ENCODE measurements at regions not wholly inside any gene's neighbourhood (a gene's known extent, or its start where the extent isn't known, plus 50 kb on each side); places are given as distances from the start of the nearest gene placed in this dataset.

DNA sequence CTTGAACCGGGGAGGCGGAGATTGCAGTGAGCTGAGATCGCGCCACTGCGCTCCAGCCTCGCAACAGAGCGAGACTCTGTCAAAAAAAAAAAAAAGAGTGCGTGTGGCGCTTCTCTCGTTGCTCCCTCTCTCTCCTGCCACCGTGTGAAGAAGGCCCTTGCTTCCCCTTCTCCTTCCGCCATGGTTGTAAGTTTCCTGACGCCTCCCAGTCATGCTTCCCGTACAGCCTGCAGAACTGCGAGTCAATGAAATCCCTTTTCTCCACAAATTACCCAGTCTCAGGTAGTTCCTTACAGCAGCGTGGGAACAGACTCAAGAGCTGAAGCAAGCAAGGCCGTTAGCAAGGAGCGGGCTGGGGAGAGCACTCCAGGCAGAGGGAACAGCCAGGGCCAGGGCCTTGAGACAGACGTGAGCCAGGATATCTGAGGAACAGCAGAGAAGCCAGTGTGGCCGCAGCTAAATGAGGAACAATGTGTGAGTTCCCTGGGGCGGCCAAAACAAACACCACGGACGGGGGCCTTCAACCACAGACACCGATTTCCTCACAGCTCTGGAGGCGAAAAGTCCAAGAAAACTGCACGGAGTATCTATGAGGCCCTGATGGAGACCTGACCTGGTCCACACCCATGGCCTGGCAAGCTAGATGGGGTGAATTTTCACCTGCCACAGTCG lies 54.2 kb upstream of the ETS2 start:
- no peak overlapping the region for H3K27ac ChIP-seq (ENCODE audit: low read depth in 1 of 2, low read length in 2 of 2)
- TF ChIP-seq YY1 (IDR thresholded peaks at IDR 0.05) (no peak), HNF4G (IDR thresholded peaks at IDR 0.05) (no peak), JUND (IDR thresholded peaks at IDR 0.05) (no peak), HNF4A (conservative IDR thresholded peaks at IDR 0.05) (no peak), RXRA (IDR thresholded peaks at IDR 0.05) (no peak), SP1 (IDR thresholded peaks at IDR 0.05) (no peak), NR2F2 (IDR thresholded peaks at IDR 0.05) (no peak), FOXA1 (IDR thresholded peaks at IDR 0.05) (no peak), GABPA (IDR thresholded peaks at IDR 0.05 in 1 of 2, conservative IDR thresholded peaks at IDR 0.05 in 1 of 2) (no peak), TAF1 (conservative IDR thresholded peaks at IDR 0.05) (no peak), RAD21 (IDR thresholded peaks at IDR 0.05) (no peak), EGR1 (IDR thresholded peaks at IDR 0.05; ENCODE audit: low read depth in 2 of 2) (no peak), FOXA2 (IDR thresholded peaks at IDR 0.05) (no peak)
- TF ChIP-seq, protein P1, sequence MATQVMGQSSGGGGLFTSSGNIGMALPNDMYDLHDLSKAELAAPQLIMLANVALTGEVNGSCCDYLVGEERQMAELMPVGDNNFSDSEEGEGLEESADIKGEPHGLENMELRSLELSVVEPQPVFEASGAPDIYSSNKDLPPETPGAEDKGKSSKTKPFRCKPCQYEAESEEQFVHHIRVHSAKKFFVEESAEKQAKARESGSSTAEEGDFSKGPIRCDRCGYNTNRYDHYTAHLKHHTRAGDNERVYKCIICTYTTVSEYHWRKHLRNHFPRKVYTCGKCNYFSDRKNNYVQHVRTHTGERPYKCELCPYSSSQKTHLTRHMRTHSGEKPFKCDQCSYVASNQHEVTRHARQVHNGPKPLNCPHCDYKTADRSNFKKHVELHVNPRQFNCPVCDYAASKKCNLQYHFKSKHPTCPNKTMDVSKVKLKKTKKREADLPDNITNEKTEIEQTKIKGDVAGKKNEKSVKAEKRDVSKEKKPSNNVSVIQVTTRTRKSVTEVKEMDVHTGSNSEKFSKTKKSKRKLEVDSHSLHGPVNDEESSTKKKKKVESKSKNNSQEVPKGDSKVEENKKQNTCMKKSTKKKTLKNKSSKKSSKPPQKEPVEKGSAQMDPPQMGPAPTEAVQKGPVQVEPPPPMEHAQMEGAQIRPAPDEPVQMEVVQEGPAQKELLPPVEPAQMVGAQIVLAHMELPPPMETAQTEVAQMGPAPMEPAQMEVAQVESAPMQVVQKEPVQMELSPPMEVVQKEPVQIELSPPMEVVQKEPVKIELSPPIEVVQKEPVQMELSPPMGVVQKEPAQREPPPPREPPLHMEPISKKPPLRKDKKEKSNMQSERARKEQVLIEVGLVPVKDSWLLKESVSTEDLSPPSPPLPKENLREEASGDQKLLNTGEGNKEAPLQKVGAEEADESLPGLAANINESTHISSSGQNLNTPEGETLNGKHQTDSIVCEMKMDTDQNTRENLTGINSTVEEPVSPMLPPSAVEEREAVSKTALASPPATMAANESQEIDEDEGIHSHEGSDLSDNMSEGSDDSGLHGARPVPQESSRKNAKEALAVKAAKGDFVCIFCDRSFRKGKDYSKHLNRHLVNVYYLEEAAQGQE (IDR thresholded peaks at IDR 0.05): no peak
- TF ChIP-seq, protein P2, sequence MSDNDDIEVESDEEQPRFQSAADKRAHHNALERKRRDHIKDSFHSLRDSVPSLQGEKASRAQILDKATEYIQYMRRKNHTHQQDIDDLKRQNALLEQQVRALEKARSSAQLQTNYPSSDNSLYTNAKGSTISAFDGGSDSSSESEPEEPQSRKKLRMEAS (IDR thresholded peaks at IDR 0.05): no peak
- TF ChIP-seq, protein P3, sequence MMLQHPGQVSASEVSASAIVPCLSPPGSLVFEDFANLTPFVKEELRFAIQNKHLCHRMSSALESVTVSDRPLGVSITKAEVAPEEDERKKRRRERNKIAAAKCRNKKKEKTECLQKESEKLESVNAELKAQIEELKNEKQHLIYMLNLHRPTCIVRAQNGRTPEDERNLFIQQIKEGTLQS (IDR thresholded peaks at IDR 0.05): no peak
- TF ChIP-seq, protein P4, sequence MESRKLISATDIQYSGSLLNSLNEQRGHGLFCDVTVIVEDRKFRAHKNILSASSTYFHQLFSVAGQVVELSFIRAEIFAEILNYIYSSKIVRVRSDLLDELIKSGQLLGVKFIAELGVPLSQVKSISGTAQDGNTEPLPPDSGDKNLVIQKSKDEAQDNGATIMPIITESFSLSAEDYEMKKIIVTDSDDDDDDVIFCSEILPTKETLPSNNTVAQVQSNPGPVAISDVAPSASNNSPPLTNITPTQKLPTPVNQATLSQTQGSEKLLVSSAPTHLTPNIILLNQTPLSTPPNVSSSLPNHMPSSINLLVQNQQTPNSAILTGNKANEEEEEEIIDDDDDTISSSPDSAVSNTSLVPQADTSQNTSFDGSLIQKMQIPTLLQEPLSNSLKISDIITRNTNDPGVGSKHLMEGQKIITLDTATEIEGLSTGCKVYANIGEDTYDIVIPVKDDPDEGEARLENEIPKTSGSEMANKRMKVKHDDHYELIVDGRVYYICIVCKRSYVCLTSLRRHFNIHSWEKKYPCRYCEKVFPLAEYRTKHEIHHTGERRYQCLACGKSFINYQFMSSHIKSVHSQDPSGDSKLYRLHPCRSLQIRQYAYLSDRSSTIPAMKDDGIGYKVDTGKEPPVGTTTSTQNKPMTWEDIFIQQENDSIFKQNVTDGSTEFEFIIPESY (IDR thresholded peaks at IDR 0.05): no peak
- TF ChIP-seq, protein P5, sequence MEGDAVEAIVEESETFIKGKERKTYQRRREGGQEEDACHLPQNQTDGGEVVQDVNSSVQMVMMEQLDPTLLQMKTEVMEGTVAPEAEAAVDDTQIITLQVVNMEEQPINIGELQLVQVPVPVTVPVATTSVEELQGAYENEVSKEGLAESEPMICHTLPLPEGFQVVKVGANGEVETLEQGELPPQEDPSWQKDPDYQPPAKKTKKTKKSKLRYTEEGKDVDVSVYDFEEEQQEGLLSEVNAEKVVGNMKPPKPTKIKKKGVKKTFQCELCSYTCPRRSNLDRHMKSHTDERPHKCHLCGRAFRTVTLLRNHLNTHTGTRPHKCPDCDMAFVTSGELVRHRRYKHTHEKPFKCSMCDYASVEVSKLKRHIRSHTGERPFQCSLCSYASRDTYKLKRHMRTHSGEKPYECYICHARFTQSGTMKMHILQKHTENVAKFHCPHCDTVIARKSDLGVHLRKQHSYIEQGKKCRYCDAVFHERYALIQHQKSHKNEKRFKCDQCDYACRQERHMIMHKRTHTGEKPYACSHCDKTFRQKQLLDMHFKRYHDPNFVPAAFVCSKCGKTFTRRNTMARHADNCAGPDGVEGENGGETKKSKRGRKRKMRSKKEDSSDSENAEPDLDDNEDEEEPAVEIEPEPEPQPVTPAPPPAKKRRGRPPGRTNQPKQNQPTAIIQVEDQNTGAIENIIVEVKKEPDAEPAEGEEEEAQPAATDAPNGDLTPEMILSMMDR (IDR thresholded peaks at IDR 0.05; ENCODE audit: low read depth, low read length, missing input control): no peak
- peaks cover 0 to 5% (median 3%) of the 10 kb centered on the region in 4 donors for H3K4me1 ChIP-seq (ENCODE audit: control insufficient read depth in 4 of 4, insufficient read depth in 4 of 4, low read length in 3 of 4)
- H3K27me3 ChIP-seq (ENCODE audit: control insufficient read depth in 4 of 4, insufficient read depth in 4 of 4, low read length in 3 of 4): no peaks in the 10 kb centered on the region
- H3K4me3 ChIP-seq (ENCODE audit: low read depth in 1 of 3, low read length in 3 of 3): no peak overlapping the region
- DNase-seq (ENCODE audit: low spot score): no peak
- H3K9ac ChIP-seq (ENCODE audit: low read depth in 1 of 2, low read length in 2 of 2): no peak overlapping the region
- 85% methylated on average over 27 of the region's 27 CpGs for WGBS
- no peaks in the 10 kb centered on the region for H3K36me3 ChIP-seq (ENCODE audit: control insufficient read depth in 4 of 4, insufficient read depth in 3 of 4, low read depth in 1 of 4, low read length in 3 of 4)
- H3K9me3 ChIP-seq (ENCODE audit: control insufficient read depth in 4 of 4, low read length in 3 of 4): peaks cover 0 to 4% (median 0%) of the 10 kb centered on the region in 4 donors

Data from liver (tissue), 8 donors.